ENCODE measurements at regions not wholly inside any gene's neighbourhood (a gene's known extent, or its start where the extent isn't known, plus 50 kb on each side); places are given as distances from the start of the nearest gene placed in this dataset.

GRCh38 chr7:35480806-35481205 lies 214.1 kb downstream of the HERPUD2 start:
- no peaks in the 10 kb centered on the region for H3K36me3 ChIP-seq (ENCODE audit: low read depth, missing control alignments)
- no peaks in the 10 kb centered on the region for H3K27me3 ChIP-seq
- H3K4me1 ChIP-seq = no peaks in the 10 kb centered on the region
- no peak for DNase-seq
- 57 to 59% methylated on average over 3 of the region's 3 CpGs for WGBS, 2 donors
- no peak overlapping the region for H3K4me3 ChIP-seq
- H3K9me3 ChIP-seq = no peaks in the 10 kb centered on the region
- no peak overlapping the region for H3K27ac ChIP-seq
- no peak for TF ChIP-seq POLR2A (IDR thresholded peaks at IDR 0.05)
- no peak for TF ChIP-seq CTCF (IDR thresholded peaks at IDR 0.05)
- intact Hi-C loops (cut with DNase I; ENCODE audit: low total_unique reads) = no loop called here

DNA sequence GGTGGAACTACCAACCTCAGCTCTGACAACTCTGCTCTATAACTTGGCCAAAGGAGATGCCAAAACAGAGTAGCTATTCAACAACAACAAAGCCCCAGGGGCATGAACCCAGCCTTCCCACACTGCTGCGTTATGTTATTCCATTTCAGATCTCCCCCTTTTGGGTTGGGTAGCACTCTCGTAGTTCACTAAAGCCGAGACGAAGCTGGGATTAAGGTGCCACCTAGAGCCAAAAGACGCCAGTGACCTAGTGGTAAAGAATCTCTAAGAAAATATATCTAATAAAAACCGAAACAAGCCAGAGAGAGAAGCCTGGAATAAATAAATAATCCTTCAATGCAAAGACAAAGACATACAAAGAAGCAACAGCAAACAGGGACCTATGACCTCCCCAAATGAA lies 217.3 kb downstream of the HERPUD2 start:
- 77 to 83% methylated on average over 6 of the region's 6 CpGs for WGBS, 2 donors

DNA sequence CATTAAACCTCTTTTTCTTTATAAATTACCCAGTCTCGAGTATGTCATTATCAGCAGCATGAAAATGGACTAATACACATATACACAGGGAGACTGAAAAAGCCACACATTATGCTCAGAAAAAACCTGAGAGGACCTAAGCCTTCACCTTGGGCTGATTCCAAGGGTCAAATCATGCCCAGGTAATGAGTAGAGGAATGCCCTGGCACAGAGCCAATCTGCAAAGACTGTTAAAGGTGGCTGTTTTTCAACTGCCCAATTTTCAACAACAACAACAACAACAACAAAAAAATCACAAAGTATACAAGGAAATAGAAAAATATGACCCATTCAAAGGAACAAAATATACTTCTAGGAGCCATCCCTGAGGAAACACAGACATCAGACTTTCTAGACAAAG lies 220.2 kb upstream of the TBX20 start:
- H3K36me3 ChIP-seq (ENCODE audit: low read depth, missing control alignments) = no peaks in the 10 kb centered on the region
- H3K27ac ChIP-seq = no peak overlapping the region
- TF ChIP-seq CTCF (IDR thresholded peaks at IDR 0.05) (no peak), POLR2A (IDR thresholded peaks at IDR 0.05) (no peak)
- no peaks in the 10 kb centered on the region for H3K4me1 ChIP-seq
- WGBS, 2 donors = 73 to 83% methylated on average over 1 of the region's 1 CpG
- no peak for DNase-seq
- no peak overlapping the region for H3K4me3 ChIP-seq
- intact Hi-C loops (cut with DNase I; ENCODE audit: low total_unique reads) = no loop called here
- H3K27me3 ChIP-seq = no peaks in the 10 kb centered on the region
- no peaks in the 10 kb centered on the region for H3K9me3 ChIP-seq

More for the DNA sequence above, 217.3 kb downstream of the HERPUD2 start:
- no peak for DNase-seq
- H3K27me3 ChIP-seq = no peaks in the 10 kb centered on the region
- TF ChIP-seq POLR2A (IDR thresholded peaks at IDR 0.05) (no peak), CTCF (IDR thresholded peaks at IDR 0.05) (no peak)
- no peak overlapping the region for H3K4me3 ChIP-seq
- H3K36me3 ChIP-seq (ENCODE audit: low read depth, missing control alignments) = no peaks in the 10 kb centered on the region
- H3K27ac ChIP-seq = no peak overlapping the region
- H3K9me3 ChIP-seq = no peaks in the 10 kb centered on the region
- intact Hi-C loops (cut with DNase I; ENCODE audit: low total_unique reads) = no loop called here
- no peaks in the 10 kb centered on the region for H3K4me1 ChIP-seq

DNA sequence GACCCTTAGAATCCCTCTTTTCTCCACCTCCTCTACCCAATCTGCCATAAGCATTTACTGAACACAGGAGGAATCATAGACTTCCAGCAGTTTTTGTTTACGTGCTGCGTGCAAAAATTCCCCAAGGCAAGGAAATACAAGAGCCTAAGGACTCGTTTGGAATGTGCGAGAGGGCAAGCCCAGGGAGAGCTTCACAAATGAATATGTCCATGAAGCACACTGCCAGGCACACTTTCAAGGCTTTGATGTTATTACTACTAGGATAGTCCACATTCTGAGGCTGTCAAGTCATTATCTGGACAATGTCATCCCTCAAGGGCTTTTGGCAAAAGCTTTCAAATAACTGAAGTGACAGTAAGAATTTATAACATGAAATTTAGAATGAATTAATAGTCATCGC lies 214.7 kb upstream of the TBX20 start:
- no peak overlapping the region for H3K4me3 ChIP-seq
- WGBS, 2 donors = 77 to 78% methylated on average over 5 of the region's 5 CpGs

More for the DNA sequence above, 214.7 kb upstream of the TBX20 start:
- Histone ChIP-seq H3K36me3 (ENCODE audit: low read depth, missing control alignments) (no peaks in the 10 kb centered on the region), H3K27me3 (no peaks in the 10 kb centered on the region), H3K27ac (no peak overlapping the region), H3K9me3 (no peaks in the 10 kb centered on the region), H3K4me1 (no peaks in the 10 kb centered on the region)
- DNase-seq = no peak
- TF ChIP-seq POLR2A (IDR thresholded peaks at IDR 0.05) (no peak), CTCF (IDR thresholded peaks at IDR 0.05) (no peak)
- intact Hi-C loops (cut with DNase I; ENCODE audit: low total_unique reads) = no loop called here
